Subcutaneous abdominal adipose tissue (tissue), 5 donors: ENCODE measurements at regions not wholly inside any gene's neighbourhood (a gene's known extent, or its start where the extent isn't known, plus 50 kb on each side); places are given as distances from the start of the nearest gene placed in this dataset.

Experiments used
- H3K27ac ChIP-seq: one replicate; pipeline ENCODE4 v1.7.0; 2013; ENCODE audit warnings: low read depth, mild to moderate bottlenecking, inconsistent platforms, low read length, moderate library complexity
- H3K27me3 ChIP-seq, 5 donors: one replicate each; pipeline ENCODE4 v1.7.0; 2013; ENCODE audit warnings: low read length in 5 of 5, inconsistent platforms in 1 of 5; ENCODE audit not compliant: control insufficient read depth in 5 of 5, insufficient read depth in 4 of 5
- H3K36me3 ChIP-seq, 5 donors: one replicate each; pipeline ENCODE4 v1.7.0; 2013; ENCODE audit warnings: low read length in 5 of 5; ENCODE audit not compliant: control insufficient read depth in 5 of 5, insufficient read depth in 5 of 5
- H3K4me1 ChIP-seq, 5 donors: one replicate each; pipeline ENCODE4 v1.7.0; 2013; ENCODE audit warnings: low read length in 5 of 5, mild to moderate bottlenecking in 3 of 5, moderate library complexity in 1 of 5; ENCODE audit not compliant: control insufficient read depth in 5 of 5, insufficient read depth in 5 of 5
- H3K4me3 ChIP-seq, 5 donors: one replicate each; pipeline ENCODE4 v1.7.0; 2013; ENCODE audit warnings: low read length in 5 of 5, low read depth in 1 of 5
- H3K9ac ChIP-seq, 5 donors: one replicate each; pipeline ENCODE4 v1.7.0; 2013; ENCODE audit warnings: low read length in 5 of 5, mild to moderate bottlenecking in 4 of 5, moderate library complexity in 3 of 5
- H3K9me3 ChIP-seq, 5 donors: one replicate each; pipeline ENCODE4 v1.7.0; 2013; ENCODE audit warnings: low read length in 5 of 5; ENCODE audit not compliant: control insufficient read depth in 5 of 5
- donor health status: healthy.
- donor health status: healthy.
- donor health status: healthy.
- donor health status: healthy.
- donor health status: healthy.

DNA sequence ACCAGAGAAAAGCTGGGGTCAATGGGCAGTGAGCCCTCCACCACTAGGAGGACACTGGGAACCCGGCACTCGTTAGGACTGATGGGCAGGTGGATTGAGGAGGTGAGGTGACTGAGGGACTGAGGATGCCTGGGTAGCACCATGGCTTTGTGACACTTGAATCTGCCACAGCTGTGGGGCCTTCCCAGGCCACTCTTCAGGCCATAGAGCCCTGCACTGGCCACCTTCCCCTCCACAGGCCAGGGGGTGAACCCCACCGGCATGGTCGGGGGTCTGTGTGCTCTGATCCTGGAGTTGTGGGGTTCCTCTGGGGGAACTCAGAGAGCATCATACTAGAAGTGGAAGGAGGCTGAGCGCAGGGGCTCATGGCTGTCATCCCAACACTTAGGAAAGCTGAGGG, 423.5 kb downstream of the ZNF536 start:
- Histone ChIP-seq H3K4me3 (no peak overlapping the region), H3K36me3 (no peaks in the 10 kb centered on the region), H3K4me1 (no peaks in the 10 kb centered on the region), H3K9me3 (no peaks in the 10 kb centered on the region), H3K27ac (no peak overlapping the region), H3K9ac (no peak overlapping the region), H3K27me3 (peaks cover 3 to 13% (median 8%) of the 10 kb centered on the region in 5 donors)

- H3K27me3 ChIP-seq = peaks cover 0 to 7% (median 3%) of the 10 kb centered on the region in 5 donors
- H3K9ac ChIP-seq = no peak overlapping the region
- no peak overlapping the region for H3K27ac ChIP-seq
- H3K9me3 ChIP-seq = no peaks in the 10 kb centered on the region
- no peak overlapping the region for H3K4me3 ChIP-seq
- H3K4me1 ChIP-seq = no peaks in the 10 kb centered on the region
- no peaks in the 10 kb centered on the region for H3K36me3 ChIP-seq
Observed at GRCh38 chr19:30792561-30793505, 420.6 kb downstream of the ZNF536 start.

- H3K4me3 ChIP-seq = no peak overlapping the region
- H3K9me3 ChIP-seq = no peaks in the 10 kb centered on the region
- peaks cover 0 to 7% (median 3%) of the 10 kb centered on the region in 5 donors for H3K27me3 ChIP-seq
- no peaks in the 10 kb centered on the region for H3K4me1 ChIP-seq
- H3K27ac ChIP-seq = no peak overlapping the region
- H3K36me3 ChIP-seq = no peaks in the 10 kb centered on the region
- no peak overlapping the region for H3K9ac ChIP-seq
Observed at GRCh38 chr19:30791088-30791487, 418.9 kb downstream of the ZNF536 start.

DNA sequence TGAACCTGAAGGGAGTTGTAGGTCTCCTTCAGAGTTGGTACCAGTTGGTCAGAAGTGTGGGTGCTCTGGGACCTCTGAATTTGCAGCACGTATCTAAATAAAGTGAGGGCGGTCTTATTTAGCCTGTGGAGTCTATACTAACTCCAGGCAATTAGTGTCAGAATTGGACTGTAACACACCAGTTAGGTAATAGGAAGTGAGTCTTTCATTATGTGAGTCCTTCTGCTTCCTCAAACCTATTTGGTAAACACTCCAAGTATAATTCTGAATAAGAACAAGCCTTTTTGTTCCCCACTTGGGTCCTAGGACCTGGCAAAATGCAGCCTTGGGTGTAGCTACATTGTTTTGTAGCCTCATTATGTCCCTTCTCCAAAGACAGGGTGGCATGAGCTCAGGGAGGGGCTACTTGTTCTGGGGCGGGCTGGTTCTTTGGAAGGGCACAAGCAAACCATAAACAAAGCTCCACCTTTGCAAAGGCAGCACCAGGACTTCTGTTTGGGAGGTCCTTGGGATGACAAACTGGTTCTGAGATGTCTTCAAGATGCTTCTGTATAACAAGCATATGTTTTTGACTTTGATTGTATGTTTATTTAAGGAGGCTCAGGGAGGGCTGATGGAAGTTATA, 418.0 kb downstream of the ZNF536 start:
- no peak overlapping the region for H3K9ac ChIP-seq
- no peaks in the 10 kb centered on the region for H3K9me3 ChIP-seq
- H3K4me3 ChIP-seq = no peak overlapping the region
- no peaks in the 10 kb centered on the region for H3K36me3 ChIP-seq
- H3K27me3 ChIP-seq = peaks cover 0 to 2% (median 0%) of the 10 kb centered on the region in 5 donors
- H3K27ac ChIP-seq = no peak overlapping the region
- H3K4me1 ChIP-seq = no peaks in the 10 kb centered on the region

DNA sequence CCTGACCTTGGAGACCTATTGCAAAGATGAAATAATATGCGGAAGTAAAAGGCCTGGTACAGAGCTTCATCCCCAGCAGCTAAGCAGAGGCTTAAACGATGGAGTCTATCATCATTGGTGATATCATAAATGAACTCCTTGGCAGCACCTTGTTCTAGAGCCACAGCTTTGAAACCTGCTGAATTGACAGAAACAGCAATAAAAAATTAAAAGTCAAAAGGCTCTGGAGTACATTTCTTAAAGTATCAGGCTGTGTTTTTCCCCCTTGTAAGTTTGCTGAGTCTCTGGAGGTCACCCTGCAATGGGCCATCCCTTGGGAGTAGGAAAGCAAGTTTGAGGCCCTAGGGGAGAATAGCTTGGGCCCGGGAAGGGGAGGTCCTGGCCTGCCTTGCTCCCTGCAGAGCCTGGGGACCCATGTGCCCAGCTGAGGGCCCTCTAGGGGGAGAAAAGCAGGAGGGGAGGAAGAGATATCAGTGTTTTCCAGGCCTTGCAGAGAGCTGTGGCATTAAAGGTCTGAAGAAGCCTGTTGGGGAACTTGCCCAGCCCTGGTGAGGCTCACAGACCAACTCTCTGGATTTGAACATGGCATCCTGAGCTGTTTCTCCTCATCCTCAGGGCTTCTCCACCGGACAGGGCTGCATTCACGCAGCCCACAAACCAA, 416.1 kb downstream of the ZNF536 start:
- no peak overlapping the region for H3K4me3 ChIP-seq
- H3K9me3 ChIP-seq = no peaks in the 10 kb centered on the region
- H3K36me3 ChIP-seq = no peaks in the 10 kb centered on the region
- no peak overlapping the region for H3K27ac ChIP-seq
- H3K27me3 ChIP-seq = peaks cover 0 to 7% (median 2%) of the 10 kb centered on the region in 5 donors
- H3K9ac ChIP-seq = no peak overlapping the region
- H3K4me1 ChIP-seq = no peaks in the 10 kb centered on the region

DNA sequence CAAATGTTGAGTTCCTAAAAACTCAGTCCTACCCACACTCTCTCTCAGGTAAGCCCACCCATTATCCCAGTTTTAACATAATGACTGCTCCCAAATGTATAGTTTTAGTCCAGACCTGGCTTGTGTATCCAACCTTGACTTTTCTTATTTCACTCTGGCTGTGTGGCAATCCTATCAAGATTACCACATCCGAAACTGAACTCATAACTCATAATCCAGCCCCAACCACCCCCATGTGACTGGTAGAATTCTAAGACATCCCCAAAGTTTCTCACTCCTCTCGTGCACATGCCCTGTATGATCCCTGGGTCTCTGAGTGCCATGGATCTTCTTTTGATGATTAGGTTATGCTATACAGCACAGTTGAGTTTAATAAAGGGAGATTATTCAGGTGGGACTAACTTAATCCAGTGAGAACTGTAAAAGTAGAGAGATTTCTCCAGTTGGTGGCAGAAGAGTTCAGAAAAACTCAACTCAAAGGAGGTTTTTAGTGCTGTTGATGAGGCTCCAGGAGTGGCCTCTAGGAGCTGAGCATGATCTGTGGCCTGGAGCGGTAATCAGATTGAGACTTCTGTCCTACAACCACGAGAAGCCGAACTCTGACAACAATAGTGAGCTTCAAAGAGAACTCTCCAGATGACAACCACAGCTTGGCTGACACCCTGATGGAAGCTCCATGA, 413.4 kb downstream of the ZNF536 start:
- H3K27ac ChIP-seq = no peak overlapping the region
- peaks cover 0 to 7% (median 0%) of the 10 kb centered on the region in 5 donors for H3K4me1 ChIP-seq
- H3K9me3 ChIP-seq = no peaks in the 10 kb centered on the region
- H3K36me3 ChIP-seq = no peaks in the 10 kb centered on the region
- peaks cover 3 to 9% (median 5%) of the 10 kb centered on the region in 5 donors for H3K27me3 ChIP-seq
- H3K4me3 ChIP-seq = no peak overlapping the region
- no peak overlapping the region for H3K9ac ChIP-seq

DNA sequence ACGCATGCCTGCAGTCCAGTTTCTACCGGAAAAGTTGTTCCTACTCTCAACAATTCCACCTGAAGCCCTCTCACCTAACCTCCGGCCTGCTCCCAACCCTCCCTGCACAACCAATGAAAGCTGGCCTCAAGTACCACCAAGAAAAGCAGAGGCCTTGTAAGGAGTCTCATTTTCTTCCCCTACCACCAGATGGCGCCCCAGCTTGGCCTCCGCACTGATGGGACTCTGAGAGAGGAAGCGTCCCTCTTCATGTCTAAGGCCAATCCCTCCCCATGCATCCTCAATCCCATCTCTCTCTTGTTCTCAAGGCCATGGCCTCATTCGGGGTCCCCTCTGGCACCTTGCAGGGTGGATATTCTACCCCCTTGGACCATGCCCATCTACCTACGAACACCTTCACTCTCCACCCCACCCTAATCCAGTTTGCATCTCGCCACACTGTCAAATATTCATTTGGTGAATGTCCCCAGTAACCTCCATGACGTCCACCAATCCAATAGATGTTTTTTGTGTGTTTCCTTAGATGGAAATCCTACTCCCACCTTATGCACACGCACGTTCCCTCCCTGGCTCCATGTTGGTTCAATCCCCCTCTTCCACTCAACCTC, 412.8 kb downstream of the ZNF536 start:
- H3K9me3 ChIP-seq = no peaks in the 10 kb centered on the region

DNA sequence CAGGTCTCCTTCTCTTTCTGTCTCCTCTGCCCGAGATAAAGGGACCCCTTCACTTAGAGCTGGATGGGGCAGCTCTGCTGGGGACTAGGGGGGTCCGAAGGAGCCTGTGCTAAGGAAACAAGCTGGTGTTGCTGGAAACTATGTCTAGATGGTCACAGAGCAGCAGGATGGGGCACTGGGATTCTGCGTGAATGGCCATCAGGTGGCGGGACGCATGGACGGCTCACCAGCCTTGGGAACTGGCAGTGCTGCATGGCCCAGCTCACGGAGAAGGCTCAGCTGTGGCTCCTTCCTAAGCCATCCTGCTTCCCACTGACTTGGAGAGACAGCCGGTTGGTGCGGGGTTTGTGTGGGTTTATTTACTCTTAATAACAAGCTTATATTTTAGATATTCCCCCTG, 411.8 kb downstream of the ZNF536 start:
- Histone ChIP-seq H3K27ac (no peak overlapping the region), H3K36me3 (no peaks in the 10 kb centered on the region), H3K4me3 (no peak overlapping the region), H3K4me1 (peaks cover 0 to 7% (median 0%) of the 10 kb centered on the region in 5 donors), H3K27me3 (peaks cover 3 to 10% (median 9%) of the 10 kb centered on the region in 5 donors), H3K9ac (no peak overlapping the region), H3K9me3 (no peaks in the 10 kb centered on the region)

More for the DNA sequence above, 412.8 kb downstream of the ZNF536 start:
- no peak overlapping the region for H3K4me3 ChIP-seq
- no peak overlapping the region for H3K9ac ChIP-seq
- H3K27ac ChIP-seq = no peak overlapping the region
- H3K4me1 ChIP-seq = peaks cover 0 to 7% (median 0%) of the 10 kb centered on the region in 5 donors
- no peaks in the 10 kb centered on the region for H3K36me3 ChIP-seq
- H3K27me3 ChIP-seq = peaks cover 3 to 9% (median 6%) of the 10 kb centered on the region in 5 donors

GRCh38 chr19:30783212-30783611, 411.0 kb downstream of the ZNF536 start:
- Histone ChIP-seq H3K9me3 (no peaks in the 10 kb centered on the region), H3K9ac (no peak overlapping the region), H3K4me3 (no peak overlapping the region), H3K36me3 (no peaks in the 10 kb centered on the region), H3K4me1 (peaks cover 0 to 7% (median 0%) of the 10 kb centered on the region in 5 donors), H3K27ac (no peak overlapping the region), H3K27me3 (peaks cover 3 to 10% (median 9%) of the 10 kb centered on the region in 5 donors)
